GM21717 (cell line): ENCODE measurements at regions not wholly inside any gene's neighbourhood (a gene's known extent, or its start where the extent isn't known, plus 50 kb on each side); places are given as distances from the start of the nearest gene placed in this dataset.

ENCODE experiments used
- ATAC-seq: cut with Tn5 transposase; IDR thresholded peaks from one replicate; pipeline ENCODE4 v1.9.1; 2021; ENCODE audit warnings: mild to moderate bottlenecking, moderate library complexity; ENCODE audit not compliant: unreplicated experiment

- ATAC-seq = no peak
These were observed 462.5 kb upstream of the HS6ST1 start for GRCh38 chr2:128781166-128781565.

GRCh38 chr2:128781585-128782385, 463.1 kb upstream of the HS6ST1 start:
- no peak for ATAC-seq

- no peak for ATAC-seq
These were observed 463.9 kb upstream of the HS6ST1 start for GRCh38 chr2:128782411-128783192.

- ATAC-seq = no peak
These were observed 464.6 kb upstream of the HS6ST1 start for GRCh38 chr2:128783193-128783671.

GRCh38 chr2:128783896-128784295, 465.2 kb upstream of the HS6ST1 start:
- ATAC-seq = no peak

GRCh38 chr2:128784626-128785306, 466.1 kb upstream of the HS6ST1 start:
- no peak for ATAC-seq

- no peak for ATAC-seq
These were observed 467.6 kb upstream of the HS6ST1 start for GRCh38 chr2:128786316-128786715.

- ATAC-seq = no peak
These were observed 468.2 kb upstream of the HS6ST1 start for GRCh38 chr2:128786741-128787478.

GRCh38 chr2:128787616-128788015, 468.9 kb upstream of the HS6ST1 start:
- no peak for ATAC-seq

- ATAC-seq = no peak
These were observed 470.1 kb upstream of the HS6ST1 start for GRCh38 chr2:128788636-128789220.

- no peak for ATAC-seq
These were observed 470.6 kb upstream of the HS6ST1 start for GRCh38 chr2:128789221-128789620.

- no peak for ATAC-seq
These were observed 471.2 kb upstream of the HS6ST1 start for GRCh38 chr2:128789776-128790455.

GRCh38 chr2:128790541-128791001, 471.9 kb upstream of the HS6ST1 start:
- ATAC-seq = no peak

- ATAC-seq = no peak
These were observed 472.7 kb upstream of the HS6ST1 start for GRCh38 chr2:128791120-128791984.

- no peak for ATAC-seq
These were observed 473.3 kb upstream of the HS6ST1 start for GRCh38 chr2:128791985-128792320.

GRCh38 chr2:128792476-128793054, 473.9 kb upstream of the HS6ST1 start:
- no peak for ATAC-seq

- ATAC-seq = no peak
These were observed 474.7 kb upstream of the HS6ST1 start for GRCh38 chr2:128793404-128793803.

GRCh38 chr2:128794285-128794684, 475.6 kb upstream of the HS6ST1 start:
- ATAC-seq = no peak

GRCh38 chr2:128796321-128796720, 477.7 kb upstream of the HS6ST1 start:
- no peak for ATAC-seq
